ENCODE measurements at regions not wholly inside any gene's neighbourhood (a gene's known extent, or its start where the extent isn't known, plus 50 kb on each side); places are given as distances from the start of the nearest gene placed in this dataset.

DNA sequence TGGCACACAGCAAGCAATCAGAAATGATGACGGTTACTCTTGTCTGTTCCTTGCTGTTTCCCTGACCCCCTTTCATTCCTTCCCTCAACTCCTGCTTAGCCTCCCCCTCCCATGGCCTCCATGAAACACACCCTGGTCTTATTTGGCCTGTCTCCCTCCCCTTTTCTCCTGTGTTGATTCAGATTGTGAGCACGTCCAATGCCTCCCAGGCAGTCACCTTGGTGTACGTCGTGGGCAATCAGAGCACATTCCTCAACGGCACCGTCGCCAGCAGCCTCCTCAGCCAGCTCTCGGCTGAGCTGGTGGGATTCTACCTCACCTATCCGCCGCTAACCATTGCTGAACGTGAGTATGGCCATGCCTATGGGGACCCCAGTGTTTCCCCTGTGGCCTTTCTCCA lies 141.1 kb downstream of the C11orf91 start:
- DNase-seq (ENCODE audit: low read depth in 3 of 3, low spot score in 1 of 3): no peak

DNA sequence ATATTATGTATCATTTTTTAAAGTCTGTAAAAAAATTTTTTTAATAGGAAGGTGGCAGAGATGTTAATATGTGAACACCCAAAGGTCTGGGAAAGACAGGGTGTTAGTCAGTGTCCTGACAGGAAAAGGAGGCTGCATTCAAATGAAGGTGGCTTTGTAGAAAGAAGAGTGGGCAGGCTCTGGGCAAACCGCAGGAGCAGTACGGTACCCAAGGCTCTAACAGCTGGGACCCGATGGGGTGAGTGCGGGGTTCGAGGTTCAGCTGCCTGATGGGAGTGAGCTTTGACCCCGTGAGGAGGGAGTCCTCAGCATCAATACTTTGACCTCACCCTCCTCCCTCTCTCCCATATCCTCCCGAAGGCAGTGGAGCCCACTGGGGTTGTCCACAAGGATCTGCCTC lies 142.5 kb downstream of the C11orf91 start:
- no peak for DNase-seq (ENCODE audit: low read depth in 3 of 3, low spot score in 1 of 3)

DNA sequence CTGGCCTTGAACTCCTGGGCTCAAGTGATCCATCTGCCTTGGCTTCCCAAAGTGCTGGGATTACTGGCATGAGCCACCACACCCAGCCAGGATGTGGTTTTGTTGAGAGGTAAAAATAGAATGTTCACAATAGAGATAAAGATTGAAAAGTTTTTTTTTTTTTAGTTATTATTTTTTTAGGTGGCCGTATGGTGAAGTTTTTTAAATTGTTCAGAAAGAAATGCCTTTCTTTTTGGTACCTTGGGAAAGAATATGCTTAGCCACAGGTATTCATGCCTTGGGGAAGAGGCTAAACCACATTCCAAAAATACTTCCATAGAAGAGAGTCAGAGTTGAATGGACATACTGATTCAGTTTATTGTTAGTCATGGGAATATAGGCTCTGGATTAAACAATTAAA lies 143.4 kb downstream of the C11orf91 start:
- DNase-seq (ENCODE audit: low read depth in 3 of 3, low spot score in 1 of 3): no peak

DNA sequence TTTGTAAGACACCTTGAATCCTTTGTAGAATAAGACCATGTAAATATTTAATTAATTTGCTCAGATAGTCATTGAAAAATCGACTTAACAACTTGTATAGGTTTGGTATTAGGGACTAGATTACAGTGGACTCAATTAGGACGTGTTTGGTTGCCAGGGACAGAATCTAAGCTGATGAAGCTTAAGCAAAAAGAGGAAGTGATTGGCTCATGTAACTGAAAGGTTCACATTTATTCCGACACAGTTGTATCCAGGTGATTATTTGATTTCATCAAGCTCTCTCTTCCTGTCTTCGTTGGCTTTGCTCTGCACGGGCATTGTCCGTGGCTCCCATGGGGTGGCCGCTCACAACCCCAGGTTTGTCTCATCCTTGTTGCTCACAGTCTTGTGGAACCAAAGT lies 146.4 kb downstream of the C11orf91 start:
- DNase-seq (ENCODE audit: low read depth in 3 of 3, low spot score in 1 of 3): no peak

DNA sequence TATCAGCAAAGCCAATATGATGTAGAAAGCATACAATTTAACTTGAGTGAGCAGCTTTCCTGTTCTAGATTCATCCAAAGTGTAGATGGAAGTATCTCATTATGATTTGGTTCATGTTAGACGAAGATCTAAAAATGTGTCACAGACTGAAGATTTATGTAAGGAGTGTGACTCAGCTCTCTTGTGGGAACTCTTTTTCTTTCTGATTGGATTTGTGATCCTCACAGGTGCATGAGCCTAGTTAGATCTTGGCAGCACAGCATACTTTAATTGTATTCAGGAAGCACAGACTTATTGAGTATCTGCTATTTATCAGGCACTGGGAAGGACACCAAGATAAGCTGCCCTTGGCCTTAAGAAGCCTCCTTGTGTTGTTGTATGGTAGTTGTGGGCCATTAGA lies 147.1 kb downstream of the C11orf91 start:
- no peak for DNase-seq (ENCODE audit: low read depth in 3 of 3, low spot score in 1 of 3)

DNA sequence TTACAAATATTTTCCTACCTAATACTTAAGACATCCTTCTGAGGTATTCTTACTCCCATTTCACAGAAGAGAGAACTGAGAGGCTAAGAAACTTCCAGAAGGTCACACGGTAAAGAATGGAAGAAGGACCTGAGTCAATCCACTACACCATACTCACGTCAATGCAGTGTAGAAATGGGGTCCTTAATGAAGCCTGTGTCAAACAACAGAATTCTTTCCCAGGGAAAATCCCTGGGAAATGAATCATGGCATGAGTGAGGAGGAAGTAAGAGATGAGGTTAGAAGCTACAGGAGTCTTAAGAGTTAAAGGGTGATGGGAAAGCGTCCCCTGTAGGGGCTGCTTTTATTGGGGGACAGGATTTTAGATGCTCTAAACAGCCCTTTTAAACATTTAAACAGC lies 147.9 kb downstream of the C11orf91 start:
- no peak for DNase-seq (ENCODE audit: low read depth in 3 of 3, low spot score in 1 of 3)

DNA sequence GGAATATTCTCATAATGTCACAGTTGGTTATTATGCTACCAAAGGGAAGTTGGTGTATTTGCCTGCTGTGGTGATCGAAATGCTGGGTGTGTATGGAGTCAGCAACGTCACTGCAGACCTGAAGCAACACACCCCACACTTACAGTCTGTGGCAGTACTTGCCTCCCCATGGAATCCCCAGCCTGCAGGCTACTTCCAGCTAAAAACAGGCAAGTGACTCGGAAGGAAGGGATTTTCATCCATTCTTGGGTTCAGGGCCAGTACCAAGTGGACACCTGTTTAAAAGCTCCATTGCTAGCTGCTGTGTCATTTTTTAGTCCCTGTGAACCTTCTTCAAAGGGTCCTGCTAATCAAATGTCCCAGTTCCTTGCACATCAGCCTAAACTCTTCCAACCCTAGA lies 149.6 kb downstream of the C11orf91 start:
- no peak for DNase-seq (ENCODE audit: low read depth in 3 of 3, low spot score in 1 of 3)

DNA sequence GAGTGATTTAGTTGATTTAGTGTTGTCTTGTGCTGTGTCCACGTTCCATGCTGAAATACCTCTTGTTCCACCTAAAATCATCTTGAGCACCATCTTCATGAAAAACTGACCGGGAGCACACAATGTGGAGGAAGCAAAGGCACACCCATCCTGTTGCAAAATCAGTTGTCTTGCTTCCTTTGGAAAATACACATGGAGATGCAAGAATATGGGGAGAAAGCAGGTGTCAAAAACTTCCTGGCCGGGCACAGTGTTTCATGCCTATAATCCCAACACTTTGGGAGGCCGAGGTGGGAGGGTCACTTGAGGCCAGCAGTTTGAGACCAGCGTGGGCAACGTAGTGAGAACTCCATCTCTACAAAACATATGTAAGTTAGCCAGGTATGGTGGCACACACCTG lies 151.1 kb downstream of the C11orf91 start:
- no peak for DNase-seq (ENCODE audit: low read depth in 3 of 3, low spot score in 1 of 3)

DNA sequence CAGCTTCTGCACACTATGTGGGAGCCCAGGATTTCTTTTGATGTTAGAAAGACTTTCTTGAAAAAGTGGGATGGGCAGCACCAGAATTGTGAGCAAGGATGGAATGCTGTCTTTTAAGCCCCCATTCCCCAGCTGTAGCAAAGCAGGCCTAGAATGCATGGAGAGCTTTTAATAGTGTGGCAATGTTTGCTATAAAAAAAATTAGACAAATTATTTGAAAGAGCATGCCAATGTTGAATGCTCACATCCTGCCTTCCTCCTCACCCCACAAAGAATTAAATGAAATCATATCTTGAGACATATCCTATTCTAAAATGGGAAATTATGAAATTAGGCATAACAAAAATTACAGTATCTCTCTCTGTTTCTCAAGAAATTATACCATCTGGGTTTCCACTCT lies 154.7 kb downstream of the C11orf91 start:
- no peak for DNase-seq (ENCODE audit: low read depth in 3 of 3, low spot score in 1 of 3)

DNA sequence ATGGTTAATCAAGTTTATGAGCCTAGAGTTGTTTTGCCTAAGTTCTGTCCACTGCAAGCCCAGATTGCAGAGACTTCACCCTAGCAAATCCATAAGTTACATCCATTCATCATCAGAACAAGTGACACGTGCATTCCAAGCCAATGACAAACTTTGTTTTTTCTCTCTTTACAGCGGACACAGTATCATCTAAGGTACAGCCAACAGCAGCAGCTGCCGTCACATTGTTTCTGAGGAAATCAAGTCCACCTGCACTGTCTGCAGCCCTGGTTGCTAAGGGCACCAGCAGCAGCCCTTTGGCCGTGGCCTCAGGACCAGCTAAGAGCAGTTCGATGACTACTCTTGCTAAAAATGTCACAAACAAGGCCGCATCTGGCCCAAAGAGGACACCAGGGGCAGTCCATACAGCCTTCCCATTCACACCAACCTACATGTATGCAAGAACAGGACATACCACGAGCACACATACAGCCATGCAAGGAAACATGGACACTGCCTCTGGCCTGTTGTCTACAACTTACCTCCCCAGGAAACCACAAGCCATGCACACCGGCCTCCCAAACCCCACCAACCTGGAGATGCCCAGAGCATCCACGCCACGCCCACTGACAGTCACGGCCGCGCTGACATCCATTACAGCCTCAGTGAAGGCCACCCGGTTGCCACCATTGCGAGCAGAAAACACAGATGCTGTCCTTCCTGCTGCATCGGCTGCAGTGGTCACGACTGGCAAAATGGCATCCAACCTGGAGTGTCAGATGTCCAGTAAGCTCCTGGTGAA lies 155.8 kb downstream of the C11orf91 start:
- no peak for DNase-seq (ENCODE audit: low read depth in 3 of 3, low spot score in 1 of 3)

DNA sequence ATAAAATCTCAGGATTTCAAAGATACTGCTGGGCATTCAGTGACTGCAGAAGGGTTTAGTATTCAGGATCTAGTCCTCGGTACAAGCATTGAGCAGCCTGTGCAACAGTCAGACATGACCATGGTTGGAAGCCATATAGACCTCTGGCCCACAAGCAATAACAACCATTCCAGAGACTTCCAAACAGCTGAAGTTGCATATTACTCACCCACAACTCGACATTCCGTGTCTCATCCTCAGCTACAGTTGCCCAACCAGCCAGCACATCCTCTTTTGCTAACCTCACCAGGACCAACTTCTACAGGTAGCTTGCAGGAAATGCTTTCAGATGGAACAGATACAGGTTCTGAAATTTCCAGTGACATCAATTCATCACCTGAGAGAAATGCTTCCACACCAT lies 156.8 kb downstream of the C11orf91 start:
- no peak for DNase-seq (ENCODE audit: low read depth in 3 of 3, low spot score in 1 of 3)

DNA sequence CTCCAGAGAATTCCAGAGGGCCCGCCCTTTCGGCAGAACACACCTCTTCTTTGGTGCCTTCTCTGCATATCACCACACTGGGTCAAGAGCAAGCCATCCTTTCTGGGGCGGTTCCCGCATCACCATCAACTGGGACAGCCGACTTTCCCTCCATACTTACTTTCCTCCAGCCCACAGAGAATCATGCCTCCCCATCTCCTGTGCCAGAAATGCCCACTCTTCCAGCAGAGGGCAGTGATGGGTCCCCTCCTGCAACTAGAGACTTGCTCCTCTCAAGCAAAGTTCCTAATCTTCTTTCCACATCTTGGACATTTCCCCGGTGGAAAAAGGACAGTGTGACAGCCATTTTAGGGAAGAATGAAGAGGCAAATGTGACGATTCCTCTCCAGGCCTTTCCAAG lies 157.7 kb downstream of the C11orf91 start:
- DNase-seq (ENCODE audit: low read depth in 3 of 3, low spot score in 1 of 3): peak in 1 of 3 donors; percentile 9

DNA sequence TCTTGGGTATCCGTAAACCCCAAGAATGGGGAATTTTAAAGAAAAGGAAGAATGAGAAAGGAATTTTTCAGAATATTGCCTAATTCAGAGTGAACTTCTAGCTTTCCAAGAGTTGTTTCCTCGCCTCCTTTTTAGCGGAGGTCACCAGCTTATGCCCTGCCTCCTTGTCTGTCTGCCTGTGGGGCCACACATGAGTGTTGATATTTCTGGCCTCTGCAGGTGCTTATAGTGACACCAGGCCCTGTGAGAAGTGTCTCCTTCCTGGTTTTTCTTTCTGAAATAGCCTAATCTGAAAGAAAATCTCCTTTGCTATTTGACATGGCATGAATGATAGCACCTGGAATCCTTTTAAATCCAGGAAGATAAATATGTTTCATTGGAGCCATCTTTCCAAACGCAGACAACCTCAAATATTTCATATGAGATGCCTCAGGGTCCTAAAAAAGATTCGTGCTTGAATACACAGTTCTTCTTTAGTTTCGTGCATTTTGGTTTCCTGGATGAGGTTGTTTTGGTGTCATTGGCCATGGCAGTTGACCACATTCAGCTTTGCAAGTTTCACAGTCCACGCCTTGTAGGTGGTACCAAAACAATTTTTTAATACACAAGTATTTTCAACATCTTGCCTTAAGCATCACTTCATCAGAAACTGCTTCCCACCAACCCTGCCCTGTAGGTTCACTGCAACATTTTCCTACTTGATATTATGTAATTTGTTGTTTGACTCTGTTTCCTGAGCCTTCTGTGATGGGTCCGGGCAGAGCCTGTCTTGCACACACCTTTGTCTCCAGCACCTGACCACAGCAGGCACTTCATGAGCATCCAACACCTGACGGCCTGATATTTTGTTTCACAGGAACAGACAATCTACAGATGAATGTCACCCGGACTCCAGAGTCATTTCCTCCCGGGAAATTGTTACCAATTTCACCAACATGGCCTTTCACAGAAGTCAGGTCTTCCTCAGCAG lies 159.4 kb downstream of the C11orf91 start:
- no peak for DNase-seq (ENCODE audit: low read depth in 3 of 3, low spot score in 1 of 3)

DNA sequence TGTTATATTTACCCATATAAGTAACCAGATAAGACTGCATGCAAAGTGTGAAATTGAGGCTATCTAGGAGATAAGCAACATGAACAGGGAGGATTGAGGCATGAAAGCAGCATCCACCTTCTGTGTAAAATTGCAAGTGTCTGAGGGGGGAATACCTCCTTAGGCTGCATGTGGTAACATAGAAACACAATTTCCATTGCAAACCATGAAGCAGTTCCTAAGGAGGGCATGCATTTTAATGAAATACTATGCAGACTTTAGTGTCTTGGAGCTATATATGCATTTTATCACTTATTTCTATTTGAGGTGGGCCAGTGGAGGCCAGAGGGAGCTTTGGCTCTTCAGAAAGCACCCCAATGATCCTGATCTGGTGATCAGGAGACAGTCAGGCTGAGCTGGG lies 160.2 kb downstream of the C11orf91 start:
- no peak for DNase-seq (ENCODE audit: low read depth in 3 of 3, low spot score in 1 of 3)

DNA sequence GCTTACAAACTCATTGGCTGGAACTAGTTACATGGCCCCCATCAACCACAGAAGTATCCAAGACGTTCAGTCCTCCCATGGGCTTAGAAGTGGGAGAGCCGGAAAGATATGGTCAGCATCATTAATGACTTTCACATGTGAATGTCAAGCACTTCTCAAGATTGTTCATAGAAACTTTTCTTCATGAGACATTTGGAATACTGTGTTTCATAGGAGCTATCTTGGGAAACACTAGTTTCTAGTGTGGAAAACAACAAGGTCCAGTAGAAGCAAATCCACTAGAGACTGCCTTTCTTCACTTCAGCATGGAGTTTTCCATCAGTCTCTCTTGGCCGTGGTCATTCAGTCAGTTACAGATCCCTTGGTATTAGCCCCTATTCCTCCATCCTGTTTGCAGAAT lies 160.9 kb downstream of the C11orf91 start:
- no peak for DNase-seq (ENCODE audit: low read depth in 3 of 3, low spot score in 1 of 3)

DNA sequence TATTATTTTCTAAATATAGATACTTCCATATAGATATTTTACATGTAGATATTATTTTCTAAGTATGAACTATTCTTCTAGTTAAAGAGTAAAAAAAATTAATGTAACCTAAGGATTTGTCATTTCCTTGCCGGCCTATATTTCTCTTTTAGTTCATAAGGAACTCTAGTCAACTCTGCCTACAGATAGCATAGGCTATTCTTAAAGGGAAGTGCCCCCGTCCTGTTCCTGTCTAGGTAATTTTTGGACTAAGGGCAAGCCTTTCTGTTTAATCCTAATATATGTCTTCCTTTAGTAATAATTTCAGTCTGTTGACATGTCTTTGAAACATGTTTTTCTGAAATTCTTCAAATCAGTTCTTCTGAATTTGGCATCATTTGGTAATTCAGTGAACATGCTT lies 161.9 kb downstream of the C11orf91 start:
- no peak for DNase-seq (ENCODE audit: low read depth in 3 of 3, low spot score in 1 of 3)

DNA sequence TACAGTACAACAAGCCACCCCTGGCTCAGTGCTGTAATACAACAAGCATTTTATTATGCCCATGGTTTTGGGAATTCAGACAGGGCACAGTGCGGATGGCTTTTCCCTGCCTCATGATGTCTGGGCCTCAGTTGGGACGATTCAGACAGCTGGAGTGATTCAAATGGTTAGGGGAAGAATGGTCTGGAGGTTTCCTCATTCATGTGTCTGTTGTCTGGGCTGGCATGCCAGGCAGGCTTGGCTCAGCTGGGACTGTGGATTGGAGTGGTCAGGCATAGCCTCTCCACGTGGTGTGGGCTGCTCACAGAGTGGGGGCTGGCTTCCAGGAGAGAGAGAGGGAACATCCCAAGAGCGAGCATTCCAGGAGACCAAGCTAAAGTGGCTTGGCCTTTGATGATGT lies 164.4 kb downstream of the C11orf91 start:
- DNase-seq (ENCODE audit: low read depth in 3 of 3, low spot score in 1 of 3): no peak

DNA sequence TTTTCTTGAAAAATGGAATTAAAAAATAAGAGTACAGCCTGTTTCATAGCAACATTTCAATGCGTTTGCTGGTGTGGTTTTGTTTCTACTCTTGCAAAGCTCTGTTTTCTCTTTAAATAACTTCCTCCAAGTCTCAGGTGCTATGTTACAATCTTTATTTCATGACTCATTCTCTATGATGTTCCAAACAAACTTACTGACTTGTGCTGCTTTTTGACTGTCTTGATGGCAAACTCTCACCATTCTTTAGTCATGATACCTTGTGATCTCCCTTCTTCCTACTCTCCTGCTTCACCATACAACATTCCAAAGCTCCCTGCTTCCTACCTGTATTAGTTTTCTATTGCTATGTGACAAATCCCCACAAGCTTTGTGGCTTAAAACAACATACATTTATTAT lies 166.1 kb downstream of the C11orf91 start:
- DNase-seq (ENCODE audit: low read depth in 3 of 3, low spot score in 1 of 3): no peak

DNA sequence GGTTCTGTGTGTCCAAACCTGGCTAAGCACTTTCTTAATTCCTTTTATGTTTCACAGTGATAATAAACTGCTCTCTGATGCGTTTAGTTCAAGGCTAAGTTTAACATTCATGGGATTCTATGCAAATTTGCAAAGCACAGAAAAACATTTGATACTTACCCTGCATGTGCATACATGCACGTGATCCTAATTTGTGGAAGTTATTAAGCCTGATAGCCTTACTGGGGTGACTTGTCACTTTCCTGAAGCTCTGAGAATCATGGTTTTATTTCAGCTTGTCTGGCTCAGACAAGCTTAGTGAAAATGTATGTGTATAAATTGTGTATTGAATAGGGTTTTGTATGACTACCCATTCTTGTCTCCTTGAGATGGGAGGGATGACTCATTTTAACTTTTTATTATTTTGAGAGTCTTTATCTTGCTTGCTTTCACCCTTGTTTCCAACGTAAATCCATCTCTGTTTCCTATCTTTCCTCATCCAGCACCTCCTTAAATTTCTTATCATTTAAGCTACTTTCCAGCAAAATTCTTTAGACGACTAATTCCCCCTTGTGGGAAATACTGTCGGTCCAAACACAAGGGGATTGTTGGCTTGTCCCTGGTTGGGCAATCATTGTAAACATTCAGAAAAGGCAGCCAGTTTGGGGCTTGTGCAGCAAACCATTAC lies 167.1 kb downstream of the C11orf91 start:
- no peak for DNase-seq (ENCODE audit: low read depth in 3 of 3, low spot score in 1 of 3)

DNA sequence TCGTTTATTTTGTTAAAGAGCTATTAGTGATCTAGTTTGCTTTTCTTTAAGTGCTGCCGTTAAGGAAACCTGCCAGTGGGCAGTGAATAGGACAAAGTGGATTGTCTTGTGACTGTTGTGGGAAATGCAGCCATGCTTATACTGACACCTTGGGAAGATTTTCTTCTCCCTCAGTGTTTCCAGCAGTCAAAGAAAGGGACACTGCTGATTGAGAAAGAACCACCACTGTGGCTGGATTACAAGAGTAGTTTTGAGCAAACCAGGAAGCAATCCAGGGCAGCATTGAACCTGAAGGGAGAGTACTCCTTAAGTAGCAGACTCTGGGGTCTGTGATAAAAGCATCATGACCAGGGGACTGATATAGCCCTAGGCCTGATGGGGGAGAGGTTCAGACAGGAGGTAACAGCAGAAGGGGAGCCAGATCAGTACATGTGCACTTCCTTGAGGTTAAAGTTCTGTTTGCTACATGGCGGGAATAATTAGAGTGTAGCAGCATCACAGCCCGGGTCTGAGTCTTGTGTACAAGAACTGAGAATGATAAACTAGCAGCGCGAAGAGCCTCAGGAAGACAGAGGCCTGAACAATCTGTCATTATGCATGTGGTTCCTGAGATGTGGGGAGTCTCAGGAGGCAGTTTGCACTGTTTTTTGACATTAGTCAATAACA lies 167.8 kb downstream of the C11orf91 start:
- no peak for DNase-seq (ENCODE audit: low read depth in 3 of 3, low spot score in 1 of 3)

DNA sequence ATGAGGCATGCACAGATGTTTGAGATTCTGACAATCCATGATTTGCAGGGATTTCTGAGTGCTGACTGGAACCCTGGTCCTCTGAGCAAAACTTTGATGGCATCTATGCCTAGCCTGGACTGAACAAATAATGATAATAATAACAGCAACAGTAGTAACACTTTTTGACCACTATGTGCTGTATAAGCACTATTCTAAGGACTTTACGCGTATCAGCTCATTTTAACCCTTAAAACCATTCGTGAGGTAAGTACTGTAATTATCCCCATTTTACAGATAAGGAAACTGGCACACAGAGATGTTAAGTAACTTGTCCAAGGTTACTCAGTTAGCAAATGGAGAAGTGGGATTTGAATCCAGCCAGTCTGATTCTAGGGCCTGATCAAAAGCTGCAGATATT lies 168.4 kb downstream of the C11orf91 start:
- no peak for DNase-seq (ENCODE audit: low read depth in 3 of 3, low spot score in 1 of 3)
